ENCODE measurements at regions not wholly inside any gene's neighbourhood (a gene's known extent, or its start where the extent isn't known, plus 50 kb on each side); places are given as distances from the start of the nearest gene placed in this dataset.

- intact Hi-C loops (cut with DNase I, micrococcal nuclease) = no loop called here
- ChIA-PET CTCF (no interaction called here), POLR2A (no interaction called here)
- DNase-seq = no peak
- TF ChIP-seq CTCF (IDR thresholded peaks at IDR 0.05) = no peak
- Mint-ChIP-seq H3K36me3 (ENCODE audit: low read depth) (peaks cover 16% of the 10 kb centered on the region), H3K4me3 (no peak overlapping the region), H3K27ac (no peak overlapping the region), H3K4me1 (ENCODE audit: low read depth) (no peaks in the 10 kb centered on the region), H3K9me3 (peaks cover 7% of the 10 kb centered on the region), H3K27me3 (no peaks in the 10 kb centered on the region)
- Histone ChIP-seq H3K9me3 (ENCODE audit: control insufficient read depth in 1 of 2, insufficient read depth in 1 of 2, low read length in 2 of 2) (peaks cover 12% of the 10 kb centered on the region in 2 experiments), H3K27me3 (ENCODE audit: control insufficient read depth in 1 of 2, insufficient read depth in 2 of 2, low read length in 2 of 2) (no peaks in the 10 kb centered on the region), H3K36me3 (ENCODE audit: insufficient read depth, low read length) (no peaks in the 10 kb centered on the region), H3K4me1 (ENCODE audit: insufficient read depth, low read length) (no peaks in the 10 kb centered on the region), H3K27ac (ENCODE audit: low read depth in 1 of 2, low read length in 2 of 2) (no peak overlapping the region), H3K4me3 (ENCODE audit: low read length) (no peak overlapping the region)
- ATAC-seq (ENCODE audit: poor library complexity) = no peak
Measured at GRCh38 chr4:38343608-38344007, 320.4 kb upstream of the KLF3 start.

GRCh38 chr4:38344929-38345328 is 319.1 kb upstream of the KLF3 start:
- peaks cover under 1 to 9% of the 10 kb centered on the region in 2 experiments for H3K9me3 ChIP-seq (ENCODE audit: control insufficient read depth in 1 of 2, insufficient read depth in 1 of 2, low read length in 2 of 2)
- Mint-ChIP-seq H3K9me3 (peaks cover 2% of the 10 kb centered on the region), H3K27ac (no peak overlapping the region), H3K27me3 (no peaks in the 10 kb centered on the region), H3K4me3 (no peak overlapping the region), H3K4me1 (ENCODE audit: low read depth) (no peaks in the 10 kb centered on the region), H3K36me3 (ENCODE audit: low read depth) (peaks cover 4% of the 10 kb centered on the region)
- no peaks in the 10 kb centered on the region for H3K36me3 ChIP-seq (ENCODE audit: insufficient read depth, low read length)
- no peaks in the 10 kb centered on the region for H3K4me1 ChIP-seq (ENCODE audit: insufficient read depth, low read length)
- POLR2A ChIA-PET = no interaction called here
- no peak for DNase-seq
- no peak for TF ChIP-seq CTCF (IDR thresholded peaks at IDR 0.05)
- H3K4me3 ChIP-seq (ENCODE audit: low read length) = no peak overlapping the region
- H3K27ac ChIP-seq (ENCODE audit: low read depth in 1 of 2, low read length in 2 of 2) = no peak overlapping the region
- CTCF ChIA-PET = no interaction called here
- H3K27me3 ChIP-seq (ENCODE audit: control insufficient read depth in 1 of 2, insufficient read depth in 2 of 2, low read length in 2 of 2) = no peaks in the 10 kb centered on the region
- ATAC-seq (ENCODE audit: poor library complexity) = no peak
- intact Hi-C loops (cut with DNase I, micrococcal nuclease) = no loop called here

GRCh38 chr4:38347251-38347650 is 316.7 kb upstream of the KLF3 start:
- ChIA-PET POLR2A (no interaction called here), CTCF (interaction anchor here (0.7 kb wide), 1 partner anchor 10 kb away, joined by 3 read pairs; no protein-coding TSS in a partner anchor)
- H3K4me3 Mint-ChIP-seq = no peak overlapping the region

More at GRCh38 chr4:38347251-38347650, 316.7 kb upstream of the KLF3 start:
- Histone ChIP-seq H3K9me3 (ENCODE audit: control insufficient read depth in 1 of 2, insufficient read depth in 1 of 2, low read length in 2 of 2) (peaks cover 3 to 9% of the 10 kb centered on the region in 2 experiments), H3K27ac (ENCODE audit: low read depth in 1 of 2, low read length in 2 of 2) (no peak overlapping the region), H3K4me3 (ENCODE audit: low read length) (no peak overlapping the region), H3K4me1 (ENCODE audit: insufficient read depth, low read length) (no peaks in the 10 kb centered on the region), H3K36me3 (ENCODE audit: insufficient read depth, low read length) (no peaks in the 10 kb centered on the region), H3K27me3 (ENCODE audit: control insufficient read depth in 1 of 2, insufficient read depth in 2 of 2, low read length in 2 of 2) (no peaks in the 10 kb centered on the region)
- Mint-ChIP-seq H3K27ac (no peak overlapping the region), H3K36me3 (ENCODE audit: low read depth) (peaks cover 4% of the 10 kb centered on the region), H3K4me1 (ENCODE audit: low read depth) (no peaks in the 10 kb centered on the region), H3K9me3 (peaks cover 3% of the 10 kb centered on the region), H3K27me3 (no peaks in the 10 kb centered on the region)
- TF ChIP-seq CTCF (IDR thresholded peaks at IDR 0.05) = no peak
- DNase-seq (no peak), ATAC-seq (ENCODE audit: poor library complexity) (no peak)
- intact Hi-C loops (cut with DNase I, micrococcal nuclease) = no loop called here
